ENCODE measurements at regions not wholly inside any gene's neighbourhood (a gene's known extent, or its start where the extent isn't known, plus 50 kb on each side); places are given as distances from the start of the nearest gene placed in this dataset.

DNA sequence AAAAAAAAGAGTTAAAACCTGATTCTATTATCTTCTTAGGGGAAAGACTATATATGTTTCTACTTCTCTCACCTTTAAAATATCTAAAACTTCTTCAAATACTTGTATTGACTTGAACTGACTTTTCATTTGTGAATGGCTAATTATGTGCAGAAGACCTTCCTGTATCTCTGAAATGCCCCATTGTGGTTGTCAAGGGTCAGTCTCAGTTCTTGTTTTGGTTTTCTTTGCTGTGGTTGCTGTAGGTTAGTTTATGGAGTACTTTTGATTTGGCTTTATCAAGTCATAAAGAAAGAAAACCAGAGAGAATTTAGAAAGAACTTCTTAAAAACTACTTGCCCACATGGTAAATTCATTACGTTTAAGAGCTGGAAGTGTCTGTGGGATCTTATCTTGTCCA is 345.3 kb upstream of the POU1F1 start:
- Histone ChIP-seq H3K9ac (ENCODE audit: low read depth, low read length, poor library complexity) (no peak overlapping the region), H3K4me2 (ENCODE audit: insufficient read depth, low read length, poor library complexity, severe bottlenecking) (no peak overlapping the region), H2BK120ac (ENCODE audit: low read depth, low read length) (no peak overlapping the region), H3K27ac (replicated peaks; ENCODE audit: low read length) (no peak overlapping the region), H4K91ac (ENCODE audit: low read depth, low read length, poor library complexity) (no peak overlapping the region), H2AK5ac (ENCODE audit: low read depth, low read length) (no peak overlapping the region), H3K23ac (ENCODE audit: low read depth, low read length, poor library complexity) (no peak overlapping the region), H4K8ac (ENCODE audit: low read depth, low read length) (no peak overlapping the region), H3K14ac (ENCODE audit: low read length) (no peak overlapping the region), H3K36me3 (replicated peaks in 1 of 2; ENCODE audit: control insufficient read depth in 2 of 2, insufficient read depth in 2 of 2, low read length in 2 of 2) (no peaks in the 10 kb centered on the region), H3K27me3 (ENCODE audit: control insufficient read depth in 3 of 3, insufficient read depth in 3 of 3, low read depth in 1 of 3, low read length in 3 of 3) (no peaks in the 10 kb centered on the region), H2AFZ (ENCODE audit: low read length) (no peak overlapping the region), H3K4me1 (ENCODE audit: control insufficient read depth in 2 of 2, insufficient read depth in 1 of 2, low read depth in 1 of 2, low read length in 2 of 2) (no peaks in the 10 kb centered on the region), H3K18ac (ENCODE audit: low read length) (no peak overlapping the region), H3K4ac (ENCODE audit: low read length) (no peak overlapping the region), H3K4me3 (ENCODE audit: low read length in 2 of 2) (no peak overlapping the region), H3K79me1 (ENCODE audit: low read depth, low read length) (no peaks in the 10 kb centered on the region), H3K9me3 (replicated peaks in 1 of 2; ENCODE audit: control insufficient read depth in 2 of 2, insufficient read depth in 1 of 2, low read depth in 1 of 2, low read length in 2 of 2) (no peaks in the 10 kb centered on the region), H2BK12ac (ENCODE audit: low read length) (no peak overlapping the region), H2BK15ac (ENCODE audit: low read length) (no peak overlapping the region), H2BK5ac (ENCODE audit: low read length) (no peak overlapping the region)
- WGBS, 2 donors (ENCODE audit: extremely low coverage in 2 of 2, insufficient read length in 2 of 2, insufficient replicate concordance in 1 of 2) = no CpG with 5 or more reads among the region's 1 CpG
- no peak for DNase-seq (ENCODE audit: low spot score)

DNA sequence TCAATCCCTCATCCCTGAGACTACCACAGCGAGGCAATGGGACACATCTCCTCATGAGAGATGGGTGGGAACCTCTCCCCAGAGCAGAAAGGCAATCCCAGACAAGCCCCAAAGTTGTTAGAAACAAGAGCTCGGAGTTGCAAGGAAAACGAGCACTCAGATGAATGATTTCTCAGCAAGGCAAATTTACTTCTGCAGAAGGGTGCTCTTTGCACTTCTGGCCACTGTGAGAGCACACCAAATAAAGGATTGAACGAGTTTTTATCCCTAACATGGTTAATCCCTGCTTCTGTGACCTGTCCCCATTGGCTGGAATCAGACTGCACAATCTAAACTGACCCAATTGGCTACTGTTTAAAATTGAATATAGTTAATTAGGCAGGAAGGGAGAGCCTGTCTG is 339.1 kb upstream of the POU1F1 start:
- Histone ChIP-seq H4K8ac (ENCODE audit: low read depth, low read length) (no peak overlapping the region), H2BK15ac (ENCODE audit: low read length) (no peak overlapping the region), H4K91ac (ENCODE audit: low read depth, low read length, poor library complexity) (no peak overlapping the region), H3K79me1 (ENCODE audit: low read depth, low read length) (peaks cover 2% of the 10 kb centered on the region), H3K4me3 (ENCODE audit: low read length in 2 of 2) (no peak overlapping the region), H3K4ac (ENCODE audit: low read length) (no peak overlapping the region), H3K4me2 (ENCODE audit: insufficient read depth, low read length, poor library complexity, severe bottlenecking) (no peak overlapping the region), H3K18ac (ENCODE audit: low read length) (no peak overlapping the region), H3K27me3 (ENCODE audit: control insufficient read depth in 3 of 3, insufficient read depth in 3 of 3, low read depth in 1 of 3, low read length in 3 of 3) (no peaks in the 10 kb centered on the region), H3K9me3 (replicated peaks in 1 of 2; ENCODE audit: control insufficient read depth in 2 of 2, insufficient read depth in 1 of 2, low read depth in 1 of 2, low read length in 2 of 2) (peaks cover 0 to 10% of the 10 kb centered on the region in 2 donors), H3K36me3 (replicated peaks in 1 of 2; ENCODE audit: control insufficient read depth in 2 of 2, insufficient read depth in 2 of 2, low read length in 2 of 2) (no peaks in the 10 kb centered on the region), H2BK120ac (ENCODE audit: low read depth, low read length) (no peak overlapping the region), H3K23ac (ENCODE audit: low read depth, low read length, poor library complexity) (no peak overlapping the region), H2AFZ (ENCODE audit: low read length) (no peak overlapping the region), H2AK5ac (ENCODE audit: low read depth, low read length) (no peak overlapping the region), H3K4me1 (ENCODE audit: control insufficient read depth in 2 of 2, insufficient read depth in 1 of 2, low read depth in 1 of 2, low read length in 2 of 2) (no peaks in the 10 kb centered on the region), H3K14ac (ENCODE audit: low read length) (no peak overlapping the region), H3K27ac (replicated peaks; ENCODE audit: low read length) (no peak overlapping the region), H2BK5ac (ENCODE audit: low read length) (no peak overlapping the region), H3K9ac (ENCODE audit: low read depth, low read length, poor library complexity) (no peak overlapping the region), H2BK12ac (ENCODE audit: low read length) (no peak overlapping the region)
- no peak for DNase-seq (ENCODE audit: low spot score)
- no CpG with 5 or more reads among the region's 4 CpGs for WGBS, 2 donors (ENCODE audit: extremely low coverage in 2 of 2, insufficient read length in 2 of 2, insufficient replicate concordance in 1 of 2)

DNA sequence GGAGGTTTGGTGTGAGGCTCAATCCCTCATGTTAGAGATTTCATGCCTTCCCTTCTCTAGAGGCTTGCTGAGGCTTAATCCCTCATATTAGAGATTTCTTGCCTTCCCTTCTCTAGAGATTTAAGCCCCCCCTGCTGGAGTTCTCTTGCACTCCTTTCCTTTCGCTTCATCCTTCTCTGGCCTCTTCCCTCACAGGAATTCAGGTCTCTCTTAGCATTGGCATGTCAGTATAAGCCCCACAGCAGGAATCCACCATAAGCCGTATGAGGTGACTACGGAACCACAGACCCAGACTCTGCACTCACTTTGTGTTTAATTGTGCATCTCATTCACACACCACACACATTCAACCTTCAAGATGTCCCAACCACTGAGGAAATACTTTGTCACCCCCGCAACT is 338.6 kb upstream of the POU1F1 start:
- no peak for DNase-seq (ENCODE audit: low spot score)
- Histone ChIP-seq H3K14ac (ENCODE audit: low read length) (no peak overlapping the region), H3K27ac (replicated peaks; ENCODE audit: low read length) (no peak overlapping the region), H3K9me3 (replicated peaks in 1 of 2; ENCODE audit: control insufficient read depth in 2 of 2, insufficient read depth in 1 of 2, low read depth in 1 of 2, low read length in 2 of 2) (peaks cover 0 to 10% of the 10 kb centered on the region in 2 donors), H2BK120ac (ENCODE audit: low read depth, low read length) (no peak overlapping the region), H4K8ac (ENCODE audit: low read depth, low read length) (no peak overlapping the region), H3K23ac (ENCODE audit: low read depth, low read length, poor library complexity) (no peak overlapping the region), H3K4ac (ENCODE audit: low read length) (no peak overlapping the region), H3K36me3 (replicated peaks in 1 of 2; ENCODE audit: control insufficient read depth in 2 of 2, insufficient read depth in 2 of 2, low read length in 2 of 2) (no peaks in the 10 kb centered on the region), H4K91ac (ENCODE audit: low read depth, low read length, poor library complexity) (no peak overlapping the region), H3K4me2 (ENCODE audit: insufficient read depth, low read length, poor library complexity, severe bottlenecking) (no peak overlapping the region), H2BK12ac (ENCODE audit: low read length) (no peak overlapping the region), H3K27me3 (ENCODE audit: control insufficient read depth in 3 of 3, insufficient read depth in 3 of 3, low read depth in 1 of 3, low read length in 3 of 3) (no peaks in the 10 kb centered on the region), H3K4me1 (ENCODE audit: control insufficient read depth in 2 of 2, insufficient read depth in 1 of 2, low read depth in 1 of 2, low read length in 2 of 2) (no peaks in the 10 kb centered on the region), H2AK5ac (ENCODE audit: low read depth, low read length) (no peak overlapping the region), H3K18ac (ENCODE audit: low read length) (no peak overlapping the region), H2BK15ac (ENCODE audit: low read length) (no peak overlapping the region), H3K79me1 (ENCODE audit: low read depth, low read length) (peaks cover 2% of the 10 kb centered on the region), H2AFZ (ENCODE audit: low read length) (no peak overlapping the region), H2BK5ac (ENCODE audit: low read length) (no peak overlapping the region), H3K4me3 (ENCODE audit: low read length in 2 of 2) (no peak overlapping the region), H3K9ac (ENCODE audit: low read depth, low read length, poor library complexity) (no peak overlapping the region)
- no CpG with 5 or more reads among the region's 4 CpGs for WGBS, 2 donors (ENCODE audit: extremely low coverage in 2 of 2, insufficient read length in 2 of 2, insufficient replicate concordance in 1 of 2)

DNA sequence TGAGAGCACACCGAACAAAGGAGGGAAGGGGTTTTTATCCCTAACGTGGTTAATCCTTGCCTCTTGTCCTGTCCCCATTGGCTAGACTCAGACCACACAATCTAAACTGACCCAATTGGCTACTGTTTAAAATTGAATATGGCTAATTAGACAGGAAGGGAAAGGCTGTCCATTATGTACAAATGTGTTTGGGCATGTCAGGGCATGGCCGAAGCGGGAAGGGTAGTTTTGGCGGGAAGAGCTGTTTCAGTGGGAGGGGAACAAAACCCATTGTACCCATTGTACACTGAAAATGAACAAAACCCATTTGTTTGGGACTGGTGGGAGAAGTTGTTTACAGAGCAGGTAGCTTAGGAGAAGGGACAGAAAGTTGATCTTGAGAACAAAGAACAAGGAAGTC is 330.9 kb upstream of the POU1F1 start:
- H3K4me3 ChIP-seq (ENCODE audit: low read length in 2 of 2) = no peak overlapping the region
- no peak overlapping the region for H2BK5ac ChIP-seq (ENCODE audit: low read length)

More for the DNA sequence above, 330.9 kb upstream of the POU1F1 start:
- no peak overlapping the region for H2BK12ac ChIP-seq (ENCODE audit: low read length)
- no peaks in the 10 kb centered on the region for H3K4me1 ChIP-seq (ENCODE audit: control insufficient read depth in 2 of 2, insufficient read depth in 1 of 2, low read depth in 1 of 2, low read length in 2 of 2)
- peaks cover 4 to 5% of the 10 kb centered on the region in 2 donors for H3K9me3 ChIP-seq (replicated peaks in 1 of 2; ENCODE audit: control insufficient read depth in 2 of 2, insufficient read depth in 1 of 2, low read depth in 1 of 2, low read length in 2 of 2)
- no peak overlapping the region for H4K8ac ChIP-seq (ENCODE audit: low read depth, low read length)
- no peaks in the 10 kb centered on the region for H3K27me3 ChIP-seq (ENCODE audit: control insufficient read depth in 3 of 3, insufficient read depth in 3 of 3, low read depth in 1 of 3, low read length in 3 of 3)
- H3K23ac ChIP-seq (ENCODE audit: low read depth, low read length, poor library complexity) = no peak overlapping the region
- H2BK15ac ChIP-seq (ENCODE audit: low read length) = no peak overlapping the region
- no peak overlapping the region for H3K4me2 ChIP-seq (ENCODE audit: insufficient read depth, low read length, poor library complexity, severe bottlenecking)
- H3K36me3 ChIP-seq (replicated peaks in 1 of 2; ENCODE audit: control insufficient read depth in 2 of 2, insufficient read depth in 2 of 2, low read length in 2 of 2) = no peaks in the 10 kb centered on the region
- no peak overlapping the region for H2AFZ ChIP-seq (ENCODE audit: low read length)
- no peak overlapping the region for H3K9ac ChIP-seq (ENCODE audit: low read depth, low read length, poor library complexity)
- H2AK5ac ChIP-seq (ENCODE audit: low read depth, low read length) = no peak overlapping the region
- no peak overlapping the region for H3K14ac ChIP-seq (ENCODE audit: low read length)
- H3K18ac ChIP-seq (ENCODE audit: low read length) = no peak overlapping the region
- WGBS, 2 donors (ENCODE audit: extremely low coverage in 2 of 2, insufficient read length in 2 of 2, insufficient replicate concordance in 1 of 2) = no CpG with 5 or more reads among the region's 5 CpGs
- no peak for DNase-seq (ENCODE audit: low spot score)
- H4K91ac ChIP-seq (ENCODE audit: low read depth, low read length, poor library complexity) = no peak overlapping the region
- no peak overlapping the region for H2BK120ac ChIP-seq (ENCODE audit: low read depth, low read length)
- H3K4ac ChIP-seq (ENCODE audit: low read length) = no peak overlapping the region
- H3K79me1 ChIP-seq (ENCODE audit: low read depth, low read length) = no peaks in the 10 kb centered on the region
- H3K27ac ChIP-seq (replicated peaks; ENCODE audit: low read length) = no peak overlapping the region
